OCI-LY1 (cell line): ENCODE measurements at regions not wholly inside any gene's neighbourhood (a gene's known extent, or its start where the extent isn't known, plus 50 kb on each side); places are given as distances from the start of the nearest gene placed in this dataset.

Experiments used
- H2AFZ ChIP-seq: fragments of 200-600 bp; sonication (generic), shearing (Covaris generic); 2 replicates; pipeline ENCODE4 v1.6.0; 2014; ENCODE audit warnings: antibody characterized with exemption, mild to moderate bottlenecking, low read length
- H3F3A ChIP-seq: fragments of 200-600 bp; sonication (generic), shearing (Covaris generic); 2 replicates; pipeline ENCODE4 v1.6.0; 2014; ENCODE audit warnings: mild to moderate bottlenecking, antibody characterized with exemption, low read length, moderate library complexity; ENCODE audit not compliant: insufficient read depth
- H3K27ac ChIP-seq: fragments of 200-600 bp; sonication (generic); 2 replicates; pipeline ENCODE4 v1.5.1; 2014; ENCODE audit warnings: low read length, mixed run types, mild to moderate bottlenecking, low read depth; ENCODE audit not compliant: poor library complexity, severe bottlenecking
- H3K27me3 ChIP-seq: fragments of 200-600 bp; sonication (generic); 2 replicates; pipeline ENCODE4 v1.6.0; 2014; ENCODE audit warnings: antibody characterized with exemption, mild to moderate bottlenecking, low read length, moderate library complexity; ENCODE audit not compliant: insufficient read depth
- H3K36me3 ChIP-seq: fragments of 200-600 bp; sonication (generic); 2 replicates; pipeline ENCODE4 v1.6.1; 2014; ENCODE audit warnings: mild to moderate bottlenecking, antibody characterized with exemption, low read length, moderate library complexity, mixed read lengths; ENCODE audit not compliant: insufficient read depth
- H3K4me1 ChIP-seq: fragments of 200-600 bp; sonication (generic); 2 replicates; pipeline ENCODE4 v1.5.1; 2014; ENCODE audit warnings: mild to moderate bottlenecking, low read length, moderate library complexity; ENCODE audit not compliant: insufficient read depth, severe bottlenecking
- H3K4me2 ChIP-seq: fragments of 200-600 bp; sonication (generic), shearing (Covaris generic); 2 replicates; pipeline ENCODE4 v1.6.1; 2014; ENCODE audit warnings: low read length
- H3K4me3 ChIP-seq: fragments of 200-600 bp; sonication (generic); 2 replicates; pipeline ENCODE4 v1.5.1; 2014; ENCODE audit warnings: low read length, low read depth, mild to moderate bottlenecking, mixed read lengths; ENCODE audit not compliant: poor library complexity, severe bottlenecking
- H3K79me2 ChIP-seq: fragments of 200-600 bp; shearing (Covaris generic); 2 replicates; pipeline ENCODE4 v1.6.1; 2016; ENCODE audit warnings: mixed run types, low read length, mixed read lengths; ENCODE audit not compliant: insufficient read depth
- H3K9ac ChIP-seq: fragments of 200-600 bp; sonication (generic), shearing (Covaris generic); 2 replicates; pipeline ENCODE4 v1.6.1; 2014; ENCODE audit warnings: mild to moderate bottlenecking, low read length, mixed read lengths
- H3K9me2 ChIP-seq: fragments of 200-600 bp; sonication (generic), shearing (Covaris generic); 2 replicates; pipeline ENCODE4 v1.6.1; 2014; ENCODE audit warnings: low read depth, mild to moderate bottlenecking, low read length, mixed read lengths
- H3K9me3 ChIP-seq: fragments of 200-600 bp; shearing (Covaris generic); 2 replicates; pipeline ENCODE4 v1.6.1; 2014; ENCODE audit warnings: low read length, mixed read lengths
- H4K20me1 ChIP-seq: fragments of 200-600 bp; sonication (generic), shearing (Covaris generic); 2 replicates; pipeline ENCODE4 v1.6.0; 2016; ENCODE audit warnings: mild to moderate bottlenecking, low read length; ENCODE audit not compliant: insufficient read depth
- EZH2 ChIP-seq: fragments of 200-600 bp; sonication (generic), shearing (Covaris generic); IDR thresholded peaks from 2 replicates; pipeline ENCODE4 v1.8.0; 2017; ENCODE audit warnings: borderline replicate concordance, mixed run types, mild to moderate bottlenecking, antibody characterized with exemption, low read length, moderate library complexity, mixed read lengths
- TF ChIP-seq, protein P1 (sequence below): fragments of 200-600 bp; sonication (generic), shearing (Covaris generic); IDR thresholded peaks from 2 replicates; pipeline ENCODE4 v1.5.1; 2017; ENCODE audit warnings: mild to moderate bottlenecking, antibody characterized with exemption, low read length, moderate library complexity, mixed read lengths

DNA sequence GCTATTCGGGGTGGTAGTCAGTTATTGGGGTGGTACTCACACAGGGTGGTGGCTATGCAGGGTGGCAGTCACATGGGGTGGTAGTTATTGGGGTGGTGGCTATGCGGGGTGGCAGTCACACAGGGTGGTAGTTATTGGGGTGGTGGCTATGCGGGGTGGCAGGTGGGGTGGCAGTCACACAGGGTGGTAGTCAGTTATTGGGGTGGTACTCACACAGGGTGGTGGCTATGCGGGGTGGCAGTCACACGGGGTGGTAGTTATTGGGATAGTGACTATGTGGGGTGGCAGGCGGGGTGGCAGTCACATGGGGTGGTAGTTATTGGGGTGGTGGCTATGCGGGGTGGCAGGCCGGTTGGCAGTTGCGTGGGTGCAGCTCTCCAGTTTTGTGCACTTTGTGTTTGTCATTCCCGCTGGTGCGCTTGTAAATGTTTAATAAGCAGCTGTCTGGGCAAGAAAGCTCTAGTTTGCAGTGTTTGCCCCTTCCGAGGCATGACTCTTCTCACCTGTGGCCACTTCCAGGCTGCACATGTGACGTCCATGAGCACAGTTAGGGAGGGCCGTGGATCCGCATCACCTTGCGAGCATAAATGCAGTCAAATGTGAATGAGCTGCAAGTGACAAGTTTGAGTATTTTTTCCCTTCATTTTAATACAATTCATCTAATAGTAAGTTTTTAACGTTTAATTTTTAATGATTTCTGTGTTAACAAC, 219.0 kb upstream of the CST7 start:
- Histone ChIP-seq H3F3A (no peaks in the 10 kb centered on the region), H3K9me2 (no peaks in the 10 kb centered on the region), H3K4me3 (no peak overlapping the region), H3K36me3 (no peaks in the 10 kb centered on the region), H3K79me2 (no peaks in the 10 kb centered on the region), H3K27me3 (0 out of 2 replicates have a peak, but pooled peaks cover 3% of the 10 kb centered on the region), H4K20me1 (no peaks in the 10 kb centered on the region), H2AFZ (no peak overlapping the region), H3K4me2 (no peak overlapping the region), H3K9ac (no peak overlapping the region), H3K4me1 (no peaks in the 10 kb centered on the region), H3K27ac (no peak overlapping the region), H3K9me3 (no peaks in the 10 kb centered on the region)
- TF ChIP-seq EZH2, result no peak
- TF ChIP-seq, protein P1, sequence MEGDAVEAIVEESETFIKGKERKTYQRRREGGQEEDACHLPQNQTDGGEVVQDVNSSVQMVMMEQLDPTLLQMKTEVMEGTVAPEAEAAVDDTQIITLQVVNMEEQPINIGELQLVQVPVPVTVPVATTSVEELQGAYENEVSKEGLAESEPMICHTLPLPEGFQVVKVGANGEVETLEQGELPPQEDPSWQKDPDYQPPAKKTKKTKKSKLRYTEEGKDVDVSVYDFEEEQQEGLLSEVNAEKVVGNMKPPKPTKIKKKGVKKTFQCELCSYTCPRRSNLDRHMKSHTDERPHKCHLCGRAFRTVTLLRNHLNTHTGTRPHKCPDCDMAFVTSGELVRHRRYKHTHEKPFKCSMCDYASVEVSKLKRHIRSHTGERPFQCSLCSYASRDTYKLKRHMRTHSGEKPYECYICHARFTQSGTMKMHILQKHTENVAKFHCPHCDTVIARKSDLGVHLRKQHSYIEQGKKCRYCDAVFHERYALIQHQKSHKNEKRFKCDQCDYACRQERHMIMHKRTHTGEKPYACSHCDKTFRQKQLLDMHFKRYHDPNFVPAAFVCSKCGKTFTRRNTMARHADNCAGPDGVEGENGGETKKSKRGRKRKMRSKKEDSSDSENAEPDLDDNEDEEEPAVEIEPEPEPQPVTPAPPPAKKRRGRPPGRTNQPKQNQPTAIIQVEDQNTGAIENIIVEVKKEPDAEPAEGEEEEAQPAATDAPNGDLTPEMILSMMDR, result no peak

DNA sequence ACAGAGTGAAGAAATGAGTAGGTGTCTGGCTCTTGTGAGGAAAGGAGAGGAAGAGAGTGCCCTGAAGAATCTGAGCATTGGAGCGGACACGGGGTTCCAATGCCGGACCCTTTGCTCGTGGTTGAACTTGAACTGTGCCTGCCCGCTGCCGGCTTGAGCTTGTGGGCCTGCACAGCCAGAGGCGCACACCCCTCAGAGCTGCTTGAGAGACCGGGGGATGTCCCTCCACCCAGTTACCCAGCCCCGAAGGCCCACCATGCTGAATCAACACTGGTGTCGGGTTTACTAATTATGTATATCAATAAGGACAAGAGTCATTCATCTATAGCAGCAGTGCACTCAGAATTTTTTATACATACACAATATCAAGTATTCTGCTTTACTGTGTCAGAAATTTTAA, 218.3 kb upstream of the CST7 start:
- no peak overlapping the region for H3K27ac ChIP-seq
- H3K4me2 ChIP-seq, result no peak overlapping the region
- no peak overlapping the region for H2AFZ ChIP-seq
- no peak overlapping the region for H3K9ac ChIP-seq
- H3F3A ChIP-seq, result no peaks in the 10 kb centered on the region
- H4K20me1 ChIP-seq, result no peaks in the 10 kb centered on the region
- TF ChIP-seq, protein P1, result no peak
- no peak for TF ChIP-seq EZH2
- H3K27me3 ChIP-seq, result no peaks in the 10 kb centered on the region
- H3K9me3 ChIP-seq, result no peaks in the 10 kb centered on the region
- no peaks in the 10 kb centered on the region for H3K4me1 ChIP-seq
- no peaks in the 10 kb centered on the region for H3K79me2 ChIP-seq
- no peak overlapping the region for H3K4me3 ChIP-seq
- H3K36me3 ChIP-seq, result no peaks in the 10 kb centered on the region
- no peaks in the 10 kb centered on the region for H3K9me2 ChIP-seq

DNA sequence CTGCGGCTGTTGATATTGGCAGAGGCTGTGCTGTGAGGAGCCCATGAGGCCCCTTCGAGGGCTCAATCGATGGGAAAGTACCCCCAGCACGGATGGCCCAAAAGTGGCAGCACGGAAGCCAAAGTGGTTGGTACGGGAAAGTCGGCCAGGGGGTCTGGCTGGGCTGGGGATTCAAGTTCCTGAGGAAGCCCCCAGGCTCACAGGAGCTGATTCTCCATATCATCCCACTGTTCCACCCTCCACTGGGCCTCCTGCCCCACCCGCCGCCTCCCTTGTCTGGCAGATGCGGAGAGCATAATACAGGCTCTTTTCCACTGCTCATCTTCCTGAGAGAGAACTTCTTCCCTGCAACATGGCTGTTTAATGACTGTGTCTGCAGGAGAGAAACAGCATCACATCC, 217.8 kb upstream of the CST7 start:
- Histone ChIP-seq H3F3A (no peaks in the 10 kb centered on the region), H3K4me2 (no peak overlapping the region), H4K20me1 (no peaks in the 10 kb centered on the region), H3K4me1 (no peaks in the 10 kb centered on the region), H3K4me3 (no peak overlapping the region), H3K27me3 (no peaks in the 10 kb centered on the region), H3K36me3 (no peaks in the 10 kb centered on the region), H3K9me2 (no peaks in the 10 kb centered on the region), H3K9ac (no peak overlapping the region), H3K79me2 (no peaks in the 10 kb centered on the region), H2AFZ (no peak overlapping the region), H3K27ac (no peak overlapping the region), H3K9me3 (no peaks in the 10 kb centered on the region)
- TF ChIP-seq, protein P1, result no peak
- TF ChIP-seq EZH2, result no peak
